ENCODE measurements at regions not wholly inside any gene's neighbourhood (a gene's known extent, or its start where the extent isn't known, plus 50 kb on each side); places are given as distances from the start of the nearest gene placed in this dataset.

DNA sequence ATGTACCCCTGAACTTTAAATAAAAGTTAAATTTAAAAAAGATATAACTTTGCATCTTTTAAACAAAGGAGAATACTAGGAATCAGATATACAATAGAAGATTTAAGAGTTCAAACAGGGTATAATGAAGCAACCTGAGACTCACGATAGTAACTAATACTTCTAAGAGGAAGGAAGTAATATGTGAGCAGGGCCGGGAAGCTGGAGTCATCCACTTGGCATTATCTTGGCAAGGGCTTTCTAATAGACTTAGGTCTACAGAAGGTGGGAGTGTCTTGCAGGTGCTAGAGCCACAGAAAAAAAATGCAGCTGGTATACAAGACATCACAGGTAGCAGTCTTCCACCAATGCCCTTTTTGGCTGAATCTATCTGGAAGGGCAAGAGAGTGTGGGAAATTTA, 231.9 kb downstream of the KCTD12 start:
- no peak for DNase-seq

DNA sequence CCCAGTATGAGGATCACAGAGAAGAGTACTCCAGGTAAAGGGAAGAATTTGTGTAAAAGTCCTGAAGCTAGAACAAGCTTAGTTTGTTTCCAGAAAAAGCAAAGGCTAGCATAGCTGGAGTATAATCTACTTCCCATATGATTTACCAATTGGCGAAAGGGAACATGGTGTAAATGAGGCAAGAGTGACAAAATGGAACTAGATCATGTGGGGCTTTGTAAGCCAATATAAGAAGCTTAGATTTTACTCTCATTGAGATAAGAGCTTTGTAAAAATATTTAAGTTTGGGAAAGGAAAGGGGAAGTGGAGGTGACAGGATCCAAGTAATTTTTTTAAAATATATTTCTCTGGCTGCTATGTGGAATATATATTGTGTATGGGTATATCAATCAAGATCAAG, 234.9 kb downstream of the KCTD12 start:
- DNase-seq, result no peak

DNA sequence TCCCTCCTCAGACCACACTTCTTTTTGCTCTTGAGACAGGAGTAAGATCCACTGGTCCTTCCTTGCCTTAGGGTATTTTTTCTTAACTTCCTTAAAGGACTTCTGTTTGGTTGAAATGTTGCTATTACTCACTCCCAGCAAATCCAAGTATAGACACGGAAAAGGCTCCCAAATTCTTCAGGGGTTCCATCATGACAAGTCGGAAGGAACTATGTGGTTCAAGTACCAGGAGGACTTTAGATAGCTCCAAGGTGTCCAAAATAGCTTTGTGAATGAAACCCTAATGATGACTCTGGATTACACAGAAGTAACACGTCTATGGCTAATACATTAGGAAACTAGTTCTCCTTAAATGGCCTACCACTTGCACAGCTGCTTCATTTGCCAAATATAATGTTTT, 238.7 kb downstream of the KCTD12 start:
- no peak for DNase-seq

DNA sequence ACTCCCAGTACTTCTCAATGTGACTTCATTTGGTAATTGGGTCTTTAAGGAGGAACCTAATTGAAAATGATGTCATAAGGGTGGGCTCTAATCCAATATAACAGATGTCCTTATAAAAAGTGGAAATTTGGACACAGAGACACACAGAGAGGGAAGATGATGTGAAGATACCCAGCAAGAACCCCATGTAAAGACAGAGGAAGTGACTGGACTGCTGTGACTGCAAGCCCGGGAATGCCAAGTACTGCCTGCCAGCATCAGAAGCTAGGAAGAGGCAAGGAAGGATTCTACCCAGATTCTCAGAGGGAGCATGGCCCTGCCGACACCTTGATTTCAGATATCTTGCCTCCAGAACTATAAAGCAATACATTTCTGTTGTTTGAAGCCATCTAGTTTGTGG, 239.3 kb downstream of the KCTD12 start:
- no peak for DNase-seq

DNA sequence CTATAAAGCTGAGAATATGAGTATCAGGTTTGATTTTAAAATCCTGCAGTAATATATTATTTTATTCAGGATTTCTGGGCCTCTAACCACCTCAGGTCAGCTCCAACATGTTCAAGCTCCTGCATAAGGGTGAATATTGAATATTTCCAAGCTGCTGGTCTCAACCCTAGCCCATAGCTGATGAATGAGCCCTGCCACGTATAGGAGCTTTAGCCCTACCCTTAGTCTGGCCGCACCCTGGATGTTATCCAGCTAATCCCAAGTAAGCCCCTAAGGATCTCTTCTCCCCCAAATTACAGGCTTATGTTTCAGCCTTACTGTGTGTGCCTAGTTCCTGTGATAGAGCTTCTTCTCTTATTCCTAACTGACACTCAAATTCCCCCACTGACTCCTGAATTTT, 240.6 kb downstream of the KCTD12 start:
- DNase-seq, result peak; percentile 94

DNA sequence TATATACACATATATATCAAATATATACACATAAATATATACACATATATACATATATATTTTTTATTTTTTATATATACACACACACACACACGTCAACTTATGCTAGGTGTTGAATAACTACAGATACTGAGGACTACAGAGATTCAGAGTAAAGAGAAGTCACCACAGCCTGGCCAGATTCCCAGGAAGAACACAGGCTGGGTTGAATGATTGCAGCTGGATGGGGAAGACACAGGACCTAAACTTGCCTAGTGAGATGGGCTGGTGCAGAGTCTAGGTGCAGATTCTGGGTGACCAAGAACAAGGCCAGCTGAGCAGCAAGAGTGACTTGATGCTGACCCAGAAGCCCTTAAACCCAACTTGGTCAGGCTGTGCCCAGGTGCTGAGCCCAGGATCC, 241.3 kb downstream of the KCTD12 start:
- DNase-seq, result no peak

DNA sequence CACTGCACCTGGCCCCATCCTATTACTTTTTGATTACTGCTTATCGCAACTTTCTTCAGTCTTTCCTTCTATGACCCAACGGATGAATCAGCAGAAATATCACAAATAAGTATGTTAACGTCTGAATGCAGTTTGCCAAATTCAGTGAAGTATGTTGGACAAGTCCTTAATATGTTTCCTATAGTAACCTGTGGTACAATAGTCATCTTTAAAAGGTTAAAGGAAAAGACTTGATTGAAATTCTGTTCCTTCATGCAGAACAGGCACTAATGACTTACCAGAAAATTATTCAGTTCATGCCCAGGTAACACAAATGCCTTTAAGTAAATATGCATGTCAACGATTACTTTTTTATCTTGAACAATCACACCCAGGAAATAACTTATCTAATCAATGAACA, 242.6 kb downstream of the KCTD12 start:
- no peak for DNase-seq

DNA sequence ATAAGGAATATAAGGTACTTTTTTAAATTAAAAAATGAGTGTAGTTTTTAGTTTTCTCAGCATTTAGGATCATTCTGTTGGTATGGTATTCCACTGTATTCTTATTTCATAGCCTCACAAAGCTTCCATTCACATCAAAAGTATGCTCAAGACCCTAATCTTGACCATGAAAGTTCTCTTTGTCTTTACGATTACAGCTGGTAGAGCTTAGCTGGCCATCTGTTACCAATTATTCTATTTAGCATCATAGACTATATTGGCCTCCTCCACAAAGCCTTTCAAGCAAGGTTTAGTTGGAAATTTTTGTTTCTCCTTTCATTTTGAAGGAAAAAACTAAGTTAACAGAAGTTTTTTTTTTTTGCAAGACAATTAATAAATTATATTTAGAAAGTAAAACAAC, 245.1 kb downstream of the KCTD12 start:
- DNase-seq, result peak; percentile 94

DNA sequence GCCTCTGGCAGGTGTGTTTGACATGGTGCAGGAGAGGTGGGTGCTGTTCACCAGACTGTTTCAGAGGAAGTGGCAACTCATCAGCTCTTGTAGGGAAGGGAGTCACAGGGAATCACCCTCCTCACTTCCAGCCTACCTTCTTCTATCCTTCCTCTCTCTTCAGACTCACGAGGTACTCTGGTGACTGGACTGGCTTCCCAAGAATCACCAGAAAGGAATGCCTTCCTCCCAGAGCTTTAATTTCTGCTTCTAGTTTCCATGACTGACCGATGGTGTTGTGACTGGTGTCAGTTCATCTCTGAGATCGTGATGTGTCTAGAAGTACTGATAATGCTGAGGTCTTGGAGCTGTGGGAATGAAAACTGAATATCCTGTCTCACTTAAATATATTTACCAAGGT, 247.3 kb downstream of the KCTD12 start:
- DNase-seq, result no peak

DNA sequence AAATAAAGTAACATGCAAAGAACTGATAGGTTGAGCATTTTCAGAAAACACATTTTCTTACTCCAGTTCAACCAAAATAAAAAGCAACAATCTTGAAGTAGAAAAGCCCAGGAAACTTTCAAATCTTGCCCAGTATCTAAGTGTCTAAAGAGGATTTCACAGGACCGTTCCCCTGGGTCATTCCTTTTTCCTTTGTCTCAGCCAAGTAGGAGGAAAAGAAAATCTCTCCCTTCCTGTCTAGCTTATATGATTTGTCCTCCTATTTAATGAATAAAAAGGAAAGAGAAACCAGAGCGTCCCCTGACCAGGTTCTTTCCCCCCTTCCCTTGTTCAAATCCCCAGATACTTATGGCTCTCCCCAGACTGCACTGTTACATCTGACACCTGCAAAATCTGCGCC, 248.0 kb downstream of the KCTD12 start:
- no peak for DNase-seq

DNA sequence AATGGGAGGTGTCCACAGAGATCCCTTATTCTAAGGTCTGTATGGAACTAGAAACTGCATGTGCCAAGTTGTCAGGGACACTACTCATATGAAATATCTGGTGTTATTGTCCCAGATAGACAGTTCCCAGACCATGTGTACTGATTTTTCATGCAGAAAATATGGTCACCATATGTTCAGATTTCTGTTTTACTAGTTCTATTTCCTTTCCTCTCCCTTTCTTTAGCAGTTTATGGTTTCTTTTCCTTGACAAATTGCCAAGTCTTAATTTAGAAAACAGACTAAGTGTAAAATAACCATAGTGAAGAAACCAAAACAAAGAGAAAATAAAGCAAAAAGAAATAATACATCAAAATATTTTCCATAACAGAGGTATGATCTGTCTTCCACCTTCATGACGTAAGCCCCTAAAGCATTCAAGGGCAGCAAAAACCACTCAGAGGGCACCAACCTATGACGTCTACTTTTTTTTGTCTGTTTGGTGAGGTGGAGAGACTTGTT, 248.5 kb downstream of the KCTD12 start:
- DNase-seq, result no peak

DNA sequence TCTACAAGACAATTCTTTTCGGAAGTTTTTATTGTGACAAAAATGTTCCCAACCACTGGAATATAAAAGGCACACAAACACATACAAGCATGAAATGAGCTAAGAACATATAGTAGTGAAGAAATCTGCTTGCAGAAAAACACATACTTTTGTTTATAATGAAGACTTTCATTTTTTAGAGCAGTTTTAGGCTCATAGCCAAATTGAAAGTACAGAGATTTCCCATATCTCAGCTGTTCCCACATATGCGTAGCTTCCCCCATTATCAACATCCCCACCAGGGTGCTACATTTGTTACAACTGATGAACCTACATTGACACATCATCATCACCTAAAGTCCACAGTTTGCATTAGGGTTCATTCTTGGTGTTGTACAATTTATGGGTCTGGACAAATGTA, 249.4 kb downstream of the KCTD12 start:
- DNase-seq, result no peak

DNA sequence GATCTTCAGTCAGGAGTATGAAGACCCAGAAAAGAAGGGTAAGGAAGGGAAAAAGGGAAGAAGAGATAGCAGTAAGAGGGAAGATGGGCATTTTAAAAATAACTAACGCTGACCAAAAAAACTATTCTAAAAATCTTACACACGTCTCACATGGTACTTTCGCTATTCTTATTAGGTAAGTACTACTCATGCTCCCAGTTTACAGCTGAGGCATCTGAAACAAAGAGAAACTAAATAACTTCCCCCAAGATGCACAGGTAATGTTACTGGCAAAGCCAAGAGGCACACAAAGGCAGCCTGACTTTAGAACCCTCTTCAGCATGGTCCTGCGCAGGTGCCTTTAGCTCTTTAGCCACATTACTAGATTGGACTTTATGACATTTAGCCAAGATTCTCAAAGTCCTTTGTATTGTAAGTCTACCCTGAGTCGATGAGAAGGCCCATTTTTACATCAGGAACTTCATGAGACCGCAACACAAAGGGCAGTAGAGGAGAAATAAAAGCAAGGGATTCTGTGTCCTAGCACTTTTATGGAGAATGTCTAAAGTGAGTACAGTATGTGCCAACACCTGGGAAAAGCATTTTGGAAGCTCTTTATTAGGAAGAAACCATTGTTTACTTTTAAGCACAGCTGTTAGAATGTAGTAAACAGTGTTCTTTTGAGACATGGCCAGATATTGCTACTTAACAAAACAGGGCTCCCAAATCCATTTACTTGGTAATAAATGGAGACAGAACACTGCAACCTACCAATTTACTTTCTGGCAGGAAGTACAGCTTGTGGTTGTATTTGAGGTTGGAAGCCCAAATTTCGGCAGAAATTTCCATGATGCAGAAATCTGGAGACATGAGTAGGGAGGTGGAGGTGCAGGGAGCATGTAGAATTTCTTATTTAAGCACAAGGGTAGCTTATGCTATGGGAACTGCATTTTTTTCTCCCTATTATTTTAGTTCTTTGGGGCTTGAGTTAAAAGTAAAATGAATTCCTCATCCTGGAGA, 250.7 kb downstream of the KCTD12 start:
- no peak for DNase-seq

DNA sequence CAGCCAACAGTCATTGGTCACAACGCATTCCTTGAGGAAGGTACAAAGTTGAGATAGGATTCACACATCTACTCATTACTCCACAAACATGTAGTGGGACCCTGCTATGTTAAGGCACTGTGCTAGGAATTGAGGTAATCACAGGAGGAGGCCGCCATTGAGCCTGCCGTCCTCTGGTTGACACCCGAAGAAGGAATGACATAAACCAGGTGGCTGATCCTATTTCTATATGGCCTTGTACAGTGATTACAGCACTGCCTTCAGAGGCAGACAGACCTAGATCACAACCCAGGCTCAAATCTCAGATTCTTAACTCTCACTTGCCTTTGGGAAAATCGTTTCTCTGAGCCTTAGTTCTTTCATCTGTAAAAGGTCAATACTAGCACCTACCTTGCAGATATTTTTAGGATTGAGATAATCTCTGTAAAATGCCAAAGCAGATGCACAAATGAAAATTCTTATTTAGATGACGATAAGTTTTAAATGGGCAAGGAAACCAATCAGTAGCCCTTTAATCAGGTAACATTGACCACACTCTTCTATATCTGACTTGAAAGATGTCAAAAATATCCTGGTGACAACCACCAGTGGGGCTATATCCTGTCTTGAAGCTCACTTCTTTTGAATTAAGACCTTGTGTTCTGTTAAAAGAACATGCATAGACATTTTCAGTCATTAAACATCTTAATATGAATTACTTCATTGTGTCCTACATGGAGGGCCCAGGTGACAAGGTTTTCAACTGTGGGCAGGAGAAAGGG, 251.6 kb downstream of the KCTD12 start:
- peak; percentile 70 for DNase-seq

DNA sequence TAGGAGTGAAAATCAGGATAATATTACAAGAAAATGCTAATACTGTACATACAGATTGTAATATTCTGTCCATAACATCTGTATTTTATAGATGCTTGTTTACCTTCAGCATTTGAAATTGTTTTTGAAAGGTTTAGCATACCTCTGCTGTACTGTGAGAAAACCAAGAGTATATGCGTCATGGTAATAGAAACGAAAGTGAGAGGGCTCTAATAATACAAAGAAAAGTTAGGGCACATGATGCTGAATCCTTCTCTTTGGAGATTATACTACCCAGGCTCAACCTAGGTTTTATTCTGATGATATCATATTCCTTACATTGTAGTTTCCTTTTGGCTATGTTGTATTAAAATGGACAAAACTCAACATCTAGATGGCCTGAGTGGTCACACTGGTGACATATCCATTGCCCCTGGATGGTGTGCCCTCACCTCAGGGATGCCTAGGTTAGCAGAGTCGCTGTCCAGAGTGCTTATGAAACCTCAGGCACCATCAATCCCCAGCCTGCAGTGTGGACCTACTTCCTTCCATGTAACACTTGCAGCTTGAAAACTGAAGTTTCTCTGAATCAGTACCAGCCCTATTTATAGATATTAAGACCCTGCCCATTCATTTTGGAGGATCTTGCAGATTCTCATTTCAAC, 253.7 kb downstream of the KCTD12 start:
- DNase-seq, result peak; percentile 16

DNA sequence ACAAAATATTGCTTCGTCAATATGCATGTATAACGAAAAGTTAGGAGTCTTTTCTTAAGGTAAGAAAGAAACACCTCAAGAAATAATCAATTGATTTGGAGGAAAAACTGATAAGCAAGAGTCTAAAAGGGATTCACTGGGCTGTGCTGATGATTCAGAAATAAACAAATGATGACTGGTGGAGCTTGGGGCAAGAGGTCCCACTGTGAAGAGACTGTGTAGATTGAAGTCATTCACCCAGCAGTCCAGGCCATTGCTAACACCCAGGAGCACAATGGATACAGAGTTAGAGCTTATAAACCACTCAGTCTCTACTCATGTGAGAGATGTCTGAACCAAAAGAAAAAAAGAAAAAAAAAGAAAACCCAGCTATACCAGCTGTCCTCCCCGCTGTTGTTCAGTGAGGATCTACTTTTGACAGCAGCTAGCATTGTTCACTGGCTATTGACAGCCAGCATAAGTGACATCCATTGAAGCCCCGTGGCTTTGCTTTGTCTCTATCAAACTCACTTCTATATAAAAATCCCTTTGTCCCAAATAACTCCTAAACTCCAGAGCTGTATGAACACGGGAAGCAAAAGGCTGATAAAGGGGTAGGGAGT, 255.5 kb downstream of the KCTD12 start:
- peak; percentile 12 for DNase-seq

DNA sequence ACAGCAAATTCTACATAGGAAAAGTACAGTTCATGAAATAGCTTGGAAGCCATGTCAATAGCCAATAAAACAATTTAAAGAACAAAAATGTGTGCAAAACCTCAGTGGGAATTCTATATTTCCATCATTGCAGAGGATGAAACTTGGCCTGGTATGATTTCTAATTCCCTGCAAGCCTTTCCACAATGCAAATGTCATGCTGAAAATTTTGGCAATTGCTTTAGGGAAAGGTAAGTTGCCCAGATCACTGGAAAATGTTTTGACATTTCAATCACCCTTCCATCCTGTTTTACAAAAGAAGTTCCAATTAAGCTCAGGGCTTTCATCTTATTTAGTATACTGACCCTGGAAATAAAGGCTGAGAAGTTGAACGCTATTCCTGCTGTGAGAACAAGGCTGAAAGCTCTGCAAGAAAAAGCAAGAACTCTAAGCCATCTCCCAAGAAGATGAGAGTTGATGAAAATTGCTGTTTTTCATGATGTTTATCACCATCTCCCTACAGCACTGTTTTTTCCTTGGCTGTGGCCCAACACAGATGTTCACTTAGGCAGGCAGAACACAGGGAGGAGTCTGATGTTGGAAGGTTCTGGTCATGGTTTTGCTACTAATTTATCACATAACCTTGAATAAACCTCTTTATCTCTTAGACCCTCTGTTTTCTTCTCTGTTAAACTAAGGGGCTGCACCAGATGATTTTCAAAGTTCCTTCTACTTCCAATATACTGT, 263.7 kb downstream of the KCTD12 start:
- DNase-seq, result no peak

DNA sequence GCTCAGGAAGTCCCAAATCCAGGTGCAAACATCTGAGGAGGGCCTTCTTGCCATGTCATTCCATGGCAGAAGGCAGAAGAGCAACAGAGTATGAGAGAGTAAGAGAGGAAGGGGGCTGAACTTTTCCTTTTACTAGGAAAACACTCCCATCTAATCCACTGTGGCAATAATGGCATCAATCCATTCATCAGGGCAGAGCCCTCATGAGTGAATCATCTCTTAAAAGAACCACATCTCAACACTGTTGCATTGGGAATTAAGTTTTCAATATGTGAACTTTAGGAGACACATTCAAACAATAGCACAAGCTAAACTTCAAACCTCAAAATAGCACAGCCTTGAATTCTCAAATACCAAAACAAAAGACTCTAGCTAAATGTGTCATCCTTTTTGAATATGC, 264.5 kb downstream of the KCTD12 start:
- DNase-seq, result no peak

DNA sequence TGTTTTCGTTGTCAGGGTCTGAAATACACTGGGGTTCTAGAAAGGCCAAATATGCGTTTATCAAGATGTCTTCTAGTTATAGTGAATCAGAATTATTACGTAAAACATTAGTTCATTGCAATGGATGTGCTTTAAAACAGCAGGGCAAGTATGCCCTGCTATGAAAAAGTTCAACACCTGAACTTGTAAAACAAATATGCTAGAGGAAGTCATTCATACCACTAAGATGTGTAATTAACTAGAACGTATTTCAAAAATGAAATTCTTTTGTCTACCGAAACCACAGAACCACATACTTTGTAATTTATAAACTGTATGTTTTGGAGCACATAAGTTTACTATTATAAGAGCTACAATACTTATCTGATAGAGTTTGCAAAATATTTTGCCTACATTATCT, 266.2 kb downstream of the KCTD12 start:
- DNase-seq, result no peak

DNA sequence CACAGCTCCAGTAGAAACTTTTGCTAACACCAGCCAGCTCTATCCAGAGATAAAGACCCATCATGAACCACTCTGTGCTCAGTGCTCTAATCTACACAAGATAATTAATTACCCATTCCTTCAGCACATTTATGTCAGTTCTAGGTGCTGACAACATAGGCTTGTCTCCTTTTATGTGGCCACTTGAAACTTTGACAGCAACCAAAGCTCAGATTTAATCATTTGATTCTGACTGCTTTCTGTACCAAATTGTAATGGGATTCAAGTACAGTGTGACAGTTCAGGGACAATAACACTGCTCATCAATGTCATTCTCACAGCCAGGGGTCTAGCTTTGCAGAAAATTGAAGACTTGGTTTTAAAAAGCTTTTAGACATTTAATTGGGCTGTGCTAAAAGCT, 266.6 kb downstream of the KCTD12 start:
- no peak for DNase-seq

DNA sequence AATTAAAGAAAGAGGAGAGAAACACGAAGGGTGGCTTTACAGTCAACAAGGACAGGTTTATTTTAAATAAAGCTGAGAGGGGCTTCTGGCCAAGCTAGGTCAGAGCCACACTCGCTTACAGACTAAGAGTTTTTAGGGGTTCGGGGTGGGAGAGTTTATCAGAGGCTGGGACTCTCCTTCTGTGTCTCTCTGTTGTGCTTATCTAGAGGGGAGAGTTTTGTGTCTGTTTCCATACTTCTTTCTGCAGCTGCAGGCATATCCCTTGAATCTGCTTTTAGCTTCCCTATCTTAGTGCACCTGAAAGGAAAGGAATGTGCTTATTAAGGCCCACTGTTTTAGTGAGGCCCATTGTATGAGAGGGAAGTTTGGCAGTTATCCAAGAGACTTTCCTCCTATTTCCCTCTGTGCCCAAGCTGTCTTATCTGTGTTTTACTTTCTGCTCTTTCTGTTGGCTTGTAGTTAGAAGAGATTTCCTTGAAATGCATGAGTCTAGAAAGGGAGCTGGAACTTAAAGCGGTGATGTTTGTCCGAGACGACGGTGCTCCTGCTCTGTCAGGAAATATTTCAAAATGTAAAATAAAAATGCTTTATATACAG, 275.3 kb downstream of the KCTD12 start:
- DNase-seq, result peak; percentile 22

DNA sequence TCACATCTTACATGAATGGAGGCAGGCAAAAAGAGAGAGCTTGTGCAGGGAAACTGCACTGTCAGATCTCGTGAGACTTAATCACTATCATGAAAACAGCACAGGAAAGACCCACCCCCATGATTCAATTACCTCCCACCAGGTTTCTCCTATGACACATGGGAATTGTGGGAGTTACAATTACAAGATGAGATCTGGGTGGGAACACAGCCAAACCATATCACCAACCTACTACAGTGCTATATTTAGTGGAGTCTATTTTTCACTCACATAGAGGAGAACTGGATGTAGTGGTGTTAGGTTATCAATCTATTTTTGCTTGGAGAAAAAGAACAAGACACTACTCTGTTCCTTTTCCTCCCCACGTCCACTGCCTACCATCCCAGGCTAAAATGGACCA, 276.6 kb downstream of the KCTD12 start:
- no peak for DNase-seq
